ENCODE measurements at regions not wholly inside any gene's neighbourhood (a gene's known extent, or its start where the extent isn't known, plus 50 kb on each side); places are given as distances from the start of the nearest gene placed in this dataset.
"Not testable (repeated sequence)": the region's sequence is repeated elsewhere in the genome, so short reads cannot be mapped to it uniquely, and the experiment has no call there.

GRCh38 chr10:81502677-81503359, 372.2 kb upstream of the NRG3 start:
- no peak for DNase-seq

- DNase-seq: not testable (repeated sequence)
Measured at GRCh38 chr10:81505777-81506176, 369.2 kb upstream of the NRG3 start.

DNA sequence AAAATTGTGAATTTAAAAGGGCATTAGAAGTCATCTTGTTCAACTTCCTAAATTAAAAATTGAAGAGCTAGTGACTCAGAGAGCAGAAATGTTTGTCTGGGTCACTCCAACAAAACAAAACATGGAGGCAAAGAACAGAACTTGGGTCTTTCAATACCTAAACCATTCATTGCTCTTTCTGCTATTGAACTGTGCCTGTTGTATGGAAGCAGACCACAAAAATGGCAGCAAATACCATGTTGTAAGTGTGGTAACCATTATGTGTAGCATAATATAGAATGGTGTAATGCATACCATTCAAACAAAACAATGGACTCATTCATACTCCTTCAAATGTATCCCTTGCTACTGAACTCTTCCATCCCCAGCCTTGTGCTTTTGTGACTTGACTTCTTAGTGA, 360.2 kb upstream of the NRG3 start:
- DNase-seq: no peak

DNA sequence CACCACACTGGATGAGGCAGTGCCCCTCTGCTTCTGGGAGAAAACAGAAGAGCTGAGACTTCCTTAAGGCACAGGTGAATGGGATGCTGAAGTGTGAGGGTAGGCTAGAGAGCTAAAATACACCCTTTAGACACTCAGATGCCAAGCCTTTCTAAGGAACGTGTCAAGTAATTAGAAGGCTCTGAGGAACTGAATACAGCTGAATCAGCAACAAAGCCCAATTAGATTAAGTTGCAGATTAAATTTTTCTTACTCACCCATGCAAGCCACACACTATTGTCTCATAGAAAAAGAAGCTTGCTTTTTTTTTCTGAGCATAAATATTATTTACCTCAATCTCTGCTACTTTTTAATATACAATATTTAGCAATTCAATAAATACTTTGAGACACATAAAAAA, 354.3 kb upstream of the NRG3 start:
- no peak for DNase-seq

GRCh38 chr10:81524467-81524866, 350.5 kb upstream of the NRG3 start:
- no peak for DNase-seq

GRCh38 chr10:81532403-81532802, 342.6 kb upstream of the NRG3 start:
- no peak for DNase-seq

DNA sequence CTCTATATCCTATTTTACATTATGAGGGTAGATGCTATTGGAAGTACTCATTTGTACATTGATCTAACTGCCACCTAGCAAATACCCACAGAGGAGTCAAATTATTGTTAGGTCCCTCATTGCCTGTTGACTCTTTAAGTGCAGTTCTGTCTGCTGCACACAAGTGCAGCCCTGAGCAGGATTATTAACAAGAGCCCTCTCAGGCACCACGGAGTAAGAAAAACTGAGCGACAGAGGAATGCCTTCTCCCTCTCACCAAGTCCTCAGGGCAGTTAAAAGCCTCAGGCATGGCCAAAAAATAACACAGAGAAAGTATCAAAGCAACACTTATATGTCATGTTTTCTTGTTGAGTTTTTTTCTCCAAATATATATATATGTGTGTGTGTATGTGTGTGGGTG, 340.0 kb upstream of the NRG3 start:
- DNase-seq: no peak

DNA sequence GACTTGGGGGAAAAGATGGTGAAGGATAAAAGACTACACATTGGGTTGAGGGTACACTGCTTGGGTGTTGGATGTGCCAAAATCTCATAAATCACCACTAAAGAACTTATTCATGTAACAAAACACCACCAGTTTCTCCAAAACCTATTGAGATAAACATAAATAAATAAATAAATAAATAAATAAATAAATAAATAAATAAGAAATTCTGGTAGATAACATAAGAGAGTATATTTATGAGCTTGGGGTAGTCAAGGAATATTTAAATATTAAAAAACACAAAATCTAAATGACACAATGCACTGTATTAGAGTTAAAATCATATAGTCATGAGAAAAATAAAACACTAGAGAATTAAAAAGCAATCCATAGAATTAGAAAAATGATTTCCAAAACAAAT, 333.5 kb upstream of the NRG3 start:
- no peak for DNase-seq

DNA sequence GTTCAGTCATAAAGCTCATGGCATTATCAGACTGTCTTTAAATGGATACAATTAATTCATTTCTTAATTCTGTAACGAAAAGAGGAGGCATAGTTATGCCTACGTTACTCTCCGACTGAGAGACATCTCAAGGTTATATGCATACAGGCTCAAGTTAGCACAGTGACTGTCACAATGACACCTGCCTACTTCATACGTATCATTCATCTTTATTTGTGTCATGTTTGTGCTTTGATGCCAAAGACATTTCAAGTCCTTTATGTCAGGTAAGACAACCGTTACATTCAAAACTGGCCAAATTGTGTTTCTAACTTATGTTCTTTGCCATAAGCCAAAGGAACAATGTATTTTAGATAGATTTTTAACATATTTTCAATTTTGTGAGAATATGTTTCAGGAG, 328.8 kb upstream of the NRG3 start:
- no peak for DNase-seq

DNA sequence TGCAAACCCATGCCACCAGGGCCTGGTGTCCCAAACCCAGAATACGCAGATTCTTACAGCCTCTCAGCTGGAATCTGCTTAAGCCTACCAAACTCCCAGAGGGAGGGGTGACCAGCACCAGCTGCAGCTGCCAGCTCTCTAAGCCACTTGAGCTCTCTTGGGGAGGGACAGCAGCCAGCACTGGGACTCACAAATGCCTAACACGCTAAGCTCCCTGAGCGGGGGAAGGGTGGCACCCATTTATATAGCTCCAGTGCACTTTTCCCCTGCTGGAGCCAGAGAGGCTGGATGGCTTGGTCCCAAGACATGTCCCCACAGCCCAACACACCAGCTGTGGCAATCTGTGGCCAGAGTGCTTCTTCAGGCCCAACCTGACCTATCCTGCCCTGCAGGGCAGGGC, 326.8 kb upstream of the NRG3 start:
- DNase-seq: no peak

- DNase-seq: no peak
Measured at GRCh38 chr10:81564143-81564542, 310.9 kb upstream of the NRG3 start.

GRCh38 chr10:81569488-81569887, 305.5 kb upstream of the NRG3 start:
- no peak for DNase-seq

DNA sequence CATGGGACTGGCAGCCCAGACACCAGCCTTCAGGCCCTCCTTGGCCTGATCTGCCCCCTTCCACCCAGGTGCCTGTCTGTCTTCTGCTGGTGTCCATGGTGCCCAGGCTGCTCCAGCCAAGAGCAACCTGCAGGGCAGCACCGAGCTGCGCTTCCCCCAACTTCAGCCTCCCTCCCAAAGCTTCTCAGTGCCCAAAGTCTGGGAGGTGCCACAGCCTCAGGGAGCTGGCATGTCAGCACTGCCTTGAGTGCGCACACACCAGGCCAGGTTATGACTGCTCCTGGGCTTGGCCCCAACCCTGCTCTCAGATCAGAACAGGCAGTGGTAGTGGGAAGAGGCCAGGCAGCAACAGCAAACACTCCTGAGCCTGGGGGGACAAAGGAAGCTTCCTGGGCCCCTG, 304.6 kb upstream of the NRG3 start:
- DNase-seq: no peak

DNA sequence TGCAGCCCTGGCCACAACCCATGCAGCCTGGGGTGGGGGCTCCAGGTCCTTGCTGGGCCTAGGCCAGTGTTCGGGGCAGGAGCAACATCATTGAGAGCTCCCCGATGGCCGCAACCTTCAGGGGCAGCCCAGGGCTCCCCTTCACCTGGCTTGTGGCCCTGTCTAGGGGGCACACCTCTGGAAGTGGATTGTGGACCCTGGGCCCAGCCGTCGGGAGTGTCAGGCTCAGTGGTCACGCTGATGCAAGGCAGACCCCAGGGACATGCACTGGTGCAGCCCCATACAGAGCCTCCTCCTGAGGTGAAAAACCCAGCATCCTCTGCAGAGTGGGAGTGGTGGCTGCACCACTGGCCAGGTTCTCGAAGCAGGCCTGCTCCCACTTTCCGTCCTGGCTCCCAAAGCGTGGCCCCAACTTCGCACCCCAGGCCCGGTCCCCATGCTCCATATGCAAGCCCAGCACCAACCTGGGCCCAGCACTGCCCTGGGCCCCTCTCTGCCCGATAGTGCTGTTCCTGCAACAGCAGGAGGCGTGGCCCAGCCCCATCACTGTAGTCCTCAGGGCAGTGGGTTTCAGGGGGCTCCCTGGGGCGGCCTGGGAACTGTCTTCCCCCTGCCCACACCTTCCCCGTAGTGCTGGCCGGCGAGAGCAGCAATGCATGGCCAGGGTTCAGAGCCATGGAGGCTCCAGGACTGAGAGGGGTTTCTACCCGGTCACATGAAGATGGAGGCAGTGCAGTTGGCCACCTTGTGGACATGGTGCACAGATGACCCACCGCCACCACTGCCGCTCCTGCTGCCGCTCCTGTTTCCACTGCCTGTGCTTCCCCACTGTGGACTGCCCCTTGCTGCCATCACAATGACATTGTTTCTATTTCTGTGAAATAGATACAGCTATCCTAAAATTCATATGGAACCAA, 303.9 kb upstream of the NRG3 start:
- no peak for DNase-seq

DNA sequence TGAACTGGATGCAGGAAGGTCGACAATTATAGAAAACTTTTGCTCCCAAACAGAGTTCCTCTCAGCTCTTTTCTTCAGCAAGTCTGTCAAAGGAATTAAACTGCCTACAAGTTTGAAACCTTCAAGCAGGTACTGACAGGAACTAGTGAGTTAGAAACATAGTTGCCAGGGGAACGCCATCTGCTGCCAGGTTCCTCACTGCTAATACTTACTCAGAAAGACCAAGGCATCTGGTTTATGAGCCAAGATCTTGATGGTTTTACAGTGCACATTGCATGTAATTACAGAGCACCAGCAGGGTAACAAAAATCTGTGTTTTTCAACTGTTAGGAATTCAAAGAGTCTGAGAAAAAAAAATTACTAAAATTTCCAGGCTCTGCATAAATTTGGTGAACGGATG, 300.0 kb upstream of the NRG3 start:
- DNase-seq: no peak

DNA sequence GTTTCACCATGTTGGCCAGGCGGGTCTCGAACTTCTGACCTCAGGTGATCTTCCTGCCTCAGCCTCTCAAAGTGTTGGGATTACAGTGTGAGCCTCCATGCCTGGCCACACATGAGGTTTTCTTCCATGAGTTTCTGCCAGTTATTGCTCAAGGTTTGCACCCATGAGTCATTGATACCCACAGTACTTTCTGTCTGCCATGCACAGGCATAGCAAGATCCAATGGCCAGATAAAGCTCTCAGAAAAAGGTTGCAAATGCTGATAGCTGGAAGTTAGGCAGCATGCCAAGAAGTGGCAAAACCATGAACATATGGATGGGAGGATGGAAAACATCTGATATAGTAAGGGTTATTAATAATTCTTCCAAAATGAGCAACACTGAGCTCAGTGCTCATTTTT, 298.7 kb upstream of the NRG3 start:
- DNase-seq: no peak

DNA sequence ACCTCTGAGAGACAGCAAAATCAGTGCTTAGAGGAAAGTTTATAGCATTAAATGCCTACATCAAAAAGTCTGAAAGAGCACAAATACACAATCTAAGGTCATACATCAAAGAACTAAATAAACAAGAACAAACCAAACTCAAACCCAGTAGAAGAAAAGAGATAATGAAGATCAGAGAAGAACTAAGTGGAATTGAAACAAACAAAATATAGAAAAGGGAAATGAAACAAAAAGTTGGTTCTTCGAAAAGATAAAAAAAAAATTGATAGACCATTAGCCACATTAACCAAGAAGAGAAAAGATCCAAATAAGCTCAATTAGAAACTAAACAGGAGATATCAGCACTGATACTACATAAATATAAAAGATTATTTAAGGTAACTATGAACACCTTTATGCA, 280.0 kb upstream of the NRG3 start:
- no peak for DNase-seq

GRCh38 chr10:81600185-81600584, 274.8 kb upstream of the NRG3 start:
- DNase-seq: no peak

DNA sequence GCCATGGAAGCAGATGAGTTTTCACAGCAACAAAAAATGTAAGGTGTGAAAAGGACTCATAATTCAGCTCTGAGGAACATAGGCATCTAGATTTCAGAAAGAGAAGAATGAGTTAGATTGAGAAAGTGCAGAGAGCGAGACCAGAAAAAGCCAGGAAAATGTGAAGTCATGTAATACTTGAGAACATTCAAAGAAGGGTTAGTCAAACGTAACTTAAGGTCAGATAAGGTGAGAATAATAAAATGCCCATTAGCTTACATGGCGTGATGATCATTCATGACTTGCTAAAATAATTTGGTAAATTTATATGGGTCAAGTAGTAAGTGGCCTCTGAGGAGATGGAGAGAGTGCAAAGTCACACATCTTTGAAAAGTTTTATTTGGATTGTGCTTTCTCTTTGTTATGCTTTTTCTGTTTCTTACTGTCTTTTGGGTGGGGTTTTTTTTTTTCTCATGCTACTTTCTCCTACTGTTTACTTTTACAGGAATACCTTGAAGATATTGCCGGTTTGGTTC, 271.8 kb upstream of the NRG3 start:
- DNase-seq: no peak

- DNase-seq: not testable (repeated sequence)
Measured at GRCh38 chr10:81644485-81644884, 230.5 kb upstream of the NRG3 start.

- no peak for DNase-seq
Measured at GRCh38 chr10:81655986-81656385, 219.0 kb upstream of the NRG3 start.

DNA sequence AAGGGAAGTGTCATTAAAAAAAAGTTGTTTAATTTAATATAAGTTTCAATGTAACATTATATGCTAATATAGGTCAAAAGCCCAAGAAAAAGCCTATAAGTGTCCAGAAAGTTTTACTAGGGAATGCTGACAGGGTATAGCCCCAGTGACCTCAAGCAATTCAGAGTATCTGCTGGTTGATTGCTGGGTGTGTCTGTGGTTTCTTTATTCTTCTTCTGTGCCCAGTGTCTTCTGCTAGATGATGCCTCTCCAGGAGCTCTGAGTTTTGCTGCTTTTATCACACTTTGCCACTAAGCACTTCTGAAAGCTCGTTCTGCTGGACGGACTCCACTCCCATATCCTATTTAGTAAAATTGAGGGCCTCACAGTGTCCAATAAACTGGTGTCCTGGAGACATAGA, 212.2 kb upstream of the NRG3 start:
- no peak for DNase-seq

GRCh38 chr10:81664800-81665199, 210.2 kb upstream of the NRG3 start:
- not testable (repeated sequence) for DNase-seq

GRCh38 chr10:81674941-81675340, 200.1 kb upstream of the NRG3 start:
- no peak for DNase-seq
